ENCODE measurements at regions not wholly inside any gene's neighbourhood (a gene's known extent, or its start where the extent isn't known, plus 50 kb on each side); places are given as distances from the start of the nearest gene placed in this dataset.
"Not testable (repeated sequence)": the region's sequence is repeated elsewhere in the genome, so short reads cannot be mapped to it uniquely, and the experiment has no call there.

GRCh38 chr17:83199500-83200201 lies 120.2 kb downstream of the METRNL start:
- Histone ChIP-seq H3K4me3 (ENCODE audit: low read depth in 1 of 2, low read length in 2 of 2) (peak overlapping the region in 1 of 2 donors; percentile 0), H3K9ac (ENCODE audit: low read depth in 1 of 2, low read length in 2 of 2) (peak overlapping the region; percentile 9 to 47), H3K27me3 (ENCODE audit: control insufficient read depth in 1 of 2, insufficient read depth in 2 of 2, low read length in 2 of 2) (no peaks in the 10 kb centered on the region), H3K4me1 (ENCODE audit: control insufficient read depth in 1 of 2, insufficient read depth in 2 of 2, low read length in 2 of 2) (peaks cover 10 to 21% of the 10 kb centered on the region in 2 donors), H3K9me3 (ENCODE audit: control insufficient read depth in 1 of 2, low read length in 2 of 2) (no peaks in the 10 kb centered on the region), H3K36me3 (ENCODE audit: control insufficient read depth in 1 of 2, insufficient read depth in 2 of 2, low read length in 2 of 2) (no peaks in the 10 kb centered on the region), H3K27ac (ENCODE audit: low read depth, low read length) (peak overlapping the region; percentile 68)

DNA sequence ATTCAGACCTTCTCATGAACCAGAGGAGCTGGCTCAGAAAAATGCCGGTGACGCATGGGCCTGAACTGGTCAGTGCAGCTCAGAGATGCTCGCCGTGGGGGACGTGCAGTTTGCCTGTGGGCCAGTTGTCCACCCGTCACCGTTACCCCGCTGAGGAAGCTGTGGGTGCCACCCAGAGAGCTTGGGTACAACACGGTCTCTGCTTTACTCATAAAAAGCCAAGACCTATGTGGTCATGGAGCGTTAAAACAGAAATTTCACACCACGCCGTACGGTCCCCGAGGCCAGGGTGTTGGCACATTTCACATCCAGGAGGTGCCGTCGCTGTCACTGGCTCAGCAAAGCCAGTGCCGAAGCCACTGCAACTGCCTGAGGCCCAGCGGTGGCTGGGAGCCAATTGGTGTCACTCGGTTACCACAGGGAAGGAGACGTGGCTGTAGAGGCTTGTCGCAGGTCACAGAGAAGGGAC lies 120.9 kb downstream of the METRNL start:
- no peak overlapping the region for H3K4me3 ChIP-seq (ENCODE audit: low read depth in 1 of 2, low read length in 2 of 2)
- peaks cover 10 to 21% of the 10 kb centered on the region in 2 donors for H3K4me1 ChIP-seq (ENCODE audit: control insufficient read depth in 1 of 2, insufficient read depth in 2 of 2, low read length in 2 of 2)
- peak overlapping the region; percentile 9 to 47 for H3K9ac ChIP-seq (ENCODE audit: low read depth in 1 of 2, low read length in 2 of 2)
- H3K27ac ChIP-seq (ENCODE audit: low read depth, low read length) = peak overlapping the region; percentile 60
- H3K36me3 ChIP-seq (ENCODE audit: control insufficient read depth in 1 of 2, insufficient read depth in 2 of 2, low read length in 2 of 2) = no peaks in the 10 kb centered on the region
- no peaks in the 10 kb centered on the region for H3K9me3 ChIP-seq (ENCODE audit: control insufficient read depth in 1 of 2, low read length in 2 of 2)
- H3K27me3 ChIP-seq (ENCODE audit: control insufficient read depth in 1 of 2, insufficient read depth in 2 of 2, low read length in 2 of 2) = no peaks in the 10 kb centered on the region

- Histone ChIP-seq H3K27me3 (ENCODE audit: control insufficient read depth in 1 of 2, insufficient read depth in 2 of 2, low read length in 2 of 2) (no peaks in the 10 kb centered on the region), H3K4me3 (ENCODE audit: low read depth in 1 of 2, low read length in 2 of 2) (no peak overlapping the region), H3K36me3 (ENCODE audit: control insufficient read depth in 1 of 2, insufficient read depth in 2 of 2, low read length in 2 of 2) (no peaks in the 10 kb centered on the region), H3K27ac (ENCODE audit: low read depth, low read length) (peak overlapping the region; percentile 60), H3K9me3 (ENCODE audit: control insufficient read depth in 1 of 2, low read length in 2 of 2) (no peaks in the 10 kb centered on the region), H3K4me1 (ENCODE audit: control insufficient read depth in 1 of 2, insufficient read depth in 2 of 2, low read length in 2 of 2) (peaks cover 10 to 21% of the 10 kb centered on the region in 2 donors), H3K9ac (ENCODE audit: low read depth in 1 of 2, low read length in 2 of 2) (peak overlapping the region; percentile 9 to 47)
Observed at GRCh38 chr17:83200751-83201150, 121.3 kb downstream of the METRNL start.

- no peak overlapping the region for H3K4me3 ChIP-seq (ENCODE audit: low read depth in 1 of 2, low read length in 2 of 2)
- H3K27ac ChIP-seq (ENCODE audit: low read depth, low read length) = no peak overlapping the region
- no peaks in the 10 kb centered on the region for H3K9me3 ChIP-seq (ENCODE audit: control insufficient read depth in 1 of 2, low read length in 2 of 2)
- H3K27me3 ChIP-seq (ENCODE audit: control insufficient read depth in 1 of 2, insufficient read depth in 2 of 2, low read length in 2 of 2) = no peaks in the 10 kb centered on the region
- H3K4me1 ChIP-seq (ENCODE audit: control insufficient read depth in 1 of 2, insufficient read depth in 2 of 2, low read length in 2 of 2) = peaks cover 10 to 21% of the 10 kb centered on the region in 2 donors
- peak overlapping the region in 1 of 2 donors; percentile 9 for H3K9ac ChIP-seq (ENCODE audit: low read depth in 1 of 2, low read length in 2 of 2)
- H3K36me3 ChIP-seq (ENCODE audit: control insufficient read depth in 1 of 2, insufficient read depth in 2 of 2, low read length in 2 of 2) = no peaks in the 10 kb centered on the region
Observed at GRCh38 chr17:83201206-83202001, 122.0 kb downstream of the METRNL start.

DNA sequence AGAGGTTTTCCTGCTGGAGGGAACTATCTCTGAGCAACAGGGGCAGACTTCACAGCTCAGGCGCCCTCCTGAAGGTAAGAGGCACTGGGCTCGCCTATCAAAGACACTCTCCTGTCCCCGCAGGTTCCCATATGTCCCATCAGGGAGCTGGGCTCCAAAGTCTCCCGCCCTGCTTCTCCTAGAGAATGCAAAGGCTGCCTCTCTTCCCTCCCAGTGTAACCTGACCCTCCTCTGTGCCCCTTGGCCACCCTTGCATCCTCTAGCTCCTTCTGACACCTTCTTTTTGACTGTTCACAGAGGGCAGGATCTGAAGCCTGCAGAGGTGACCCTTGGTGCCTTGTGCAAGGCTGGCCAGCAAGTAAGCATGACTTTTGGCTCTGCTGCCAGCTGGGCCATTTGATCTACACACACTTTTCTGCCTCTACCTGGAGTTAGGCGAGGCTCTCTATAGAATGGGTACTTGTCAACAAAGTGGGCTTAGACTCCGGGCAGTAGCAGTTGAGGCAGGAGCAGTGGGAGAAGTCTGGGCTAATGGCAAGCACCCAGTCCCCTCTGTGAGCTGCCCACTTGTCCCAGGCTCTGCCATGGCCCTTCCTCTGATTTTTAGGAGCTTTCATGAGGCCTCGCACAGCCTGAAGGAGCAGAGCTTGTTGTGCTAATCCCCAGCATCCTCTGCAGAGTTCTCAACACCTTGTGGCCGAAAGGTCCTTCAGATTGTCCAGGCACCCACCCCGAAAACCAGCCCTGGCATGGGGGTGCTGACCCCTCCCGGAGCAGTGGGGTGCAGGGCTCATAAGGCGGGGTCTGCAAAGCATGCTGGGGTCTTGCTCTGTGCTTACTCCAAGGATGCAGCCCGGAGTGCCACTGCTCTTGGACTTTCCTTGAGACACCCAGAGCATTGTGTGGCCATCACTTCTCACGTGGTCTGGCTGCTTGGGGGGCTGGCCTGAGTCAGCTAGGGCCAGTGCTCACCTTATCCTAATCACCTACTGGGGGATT lies 122.9 kb downstream of the METRNL start:
- peaks cover 10 to 21% of the 10 kb centered on the region in 2 donors for H3K4me1 ChIP-seq (ENCODE audit: control insufficient read depth in 1 of 2, insufficient read depth in 2 of 2, low read length in 2 of 2)
- no peaks in the 10 kb centered on the region for H3K27me3 ChIP-seq (ENCODE audit: control insufficient read depth in 1 of 2, insufficient read depth in 2 of 2, low read length in 2 of 2)
- H3K9me3 ChIP-seq (ENCODE audit: control insufficient read depth in 1 of 2, low read length in 2 of 2) = no peaks in the 10 kb centered on the region
- no peak overlapping the region for H3K9ac ChIP-seq (ENCODE audit: low read depth in 1 of 2, low read length in 2 of 2)
- H3K36me3 ChIP-seq (ENCODE audit: control insufficient read depth in 1 of 2, insufficient read depth in 2 of 2, low read length in 2 of 2) = no peaks in the 10 kb centered on the region
- no peak overlapping the region for H3K27ac ChIP-seq (ENCODE audit: low read depth, low read length)
- H3K4me3 ChIP-seq (ENCODE audit: low read depth in 1 of 2, low read length in 2 of 2) = no peak overlapping the region

GRCh38 chr17:83203073-83203471 lies 123.7 kb downstream of the METRNL start:
- no peaks in the 10 kb centered on the region for H3K36me3 ChIP-seq (ENCODE audit: control insufficient read depth in 1 of 2, insufficient read depth in 2 of 2, low read length in 2 of 2)
- H3K27me3 ChIP-seq (ENCODE audit: control insufficient read depth in 1 of 2, insufficient read depth in 2 of 2, low read length in 2 of 2) = no peaks in the 10 kb centered on the region
- no peak overlapping the region for H3K27ac ChIP-seq (ENCODE audit: low read depth, low read length)
- H3K9ac ChIP-seq (ENCODE audit: low read depth in 1 of 2, low read length in 2 of 2) = no peak overlapping the region
- no peaks in the 10 kb centered on the region for H3K9me3 ChIP-seq (ENCODE audit: control insufficient read depth in 1 of 2, low read length in 2 of 2)
- H3K4me3 ChIP-seq (ENCODE audit: low read depth in 1 of 2, low read length in 2 of 2) = no peak overlapping the region
- H3K4me1 ChIP-seq (ENCODE audit: control insufficient read depth in 1 of 2, insufficient read depth in 2 of 2, low read length in 2 of 2) = peaks cover 10 to 21% of the 10 kb centered on the region in 2 donors

DNA sequence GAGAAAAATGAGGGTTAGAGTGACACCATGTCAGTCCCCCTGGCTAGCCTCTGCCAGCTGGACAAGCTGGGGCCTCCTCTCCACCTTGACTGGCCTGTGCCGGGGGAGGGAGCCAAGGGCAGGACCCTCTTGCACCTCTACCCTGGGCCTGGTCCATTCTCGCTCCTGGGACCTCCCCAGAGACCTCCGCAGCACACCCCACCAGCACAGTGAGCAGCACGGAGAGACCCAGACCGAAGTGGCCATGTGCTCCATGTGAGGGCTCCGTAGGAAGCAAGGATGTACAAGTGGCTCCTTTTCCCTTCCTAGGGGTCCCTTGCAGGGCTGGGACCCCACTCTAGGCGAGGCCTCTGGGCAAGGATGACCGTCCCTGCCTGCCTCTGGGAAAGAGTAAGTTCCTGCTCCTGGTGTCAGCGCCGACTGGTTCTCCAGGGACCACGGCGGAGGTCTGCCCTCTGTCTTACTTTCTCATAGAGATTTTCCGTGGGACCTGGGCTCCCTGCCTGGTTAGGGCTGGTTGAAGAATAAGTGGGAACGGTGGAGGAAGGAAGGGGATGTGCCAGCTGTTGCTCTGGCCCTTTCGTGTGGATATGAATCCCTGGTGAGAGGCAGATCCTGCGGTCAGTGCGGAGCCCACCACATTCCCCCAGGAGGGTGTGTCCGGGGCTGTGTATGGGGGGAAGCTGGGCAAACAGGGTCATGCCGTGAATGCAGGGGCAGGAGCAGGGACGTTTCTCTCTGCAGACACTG lies 124.2 kb downstream of the METRNL start:
- Histone ChIP-seq H3K4me1 (ENCODE audit: control insufficient read depth in 1 of 2, insufficient read depth in 2 of 2, low read length in 2 of 2) (peaks cover 8 to 21% of the 10 kb centered on the region in 2 donors), H3K27me3 (ENCODE audit: control insufficient read depth in 1 of 2, insufficient read depth in 2 of 2, low read length in 2 of 2) (no peaks in the 10 kb centered on the region), H3K27ac (ENCODE audit: low read depth, low read length) (peak overlapping the region; percentile 42), H3K9me3 (ENCODE audit: control insufficient read depth in 1 of 2, low read length in 2 of 2) (no peaks in the 10 kb centered on the region), H3K9ac (ENCODE audit: low read depth in 1 of 2, low read length in 2 of 2) (no peak overlapping the region), H3K4me3 (ENCODE audit: low read depth in 1 of 2, low read length in 2 of 2) (no peak overlapping the region), H3K36me3 (ENCODE audit: control insufficient read depth in 1 of 2, insufficient read depth in 2 of 2, low read length in 2 of 2) (no peaks in the 10 kb centered on the region)

GRCh38 chr17:83204230-83204725 lies 124.9 kb downstream of the METRNL start:
- peaks cover 7 to 21% of the 10 kb centered on the region in 2 donors for H3K4me1 ChIP-seq (ENCODE audit: control insufficient read depth in 1 of 2, insufficient read depth in 2 of 2, low read length in 2 of 2)
- no peaks in the 10 kb centered on the region for H3K36me3 ChIP-seq (ENCODE audit: control insufficient read depth in 1 of 2, insufficient read depth in 2 of 2, low read length in 2 of 2)
- no peak overlapping the region for H3K27ac ChIP-seq (ENCODE audit: low read depth, low read length)
- no peak overlapping the region for H3K9ac ChIP-seq (ENCODE audit: low read depth in 1 of 2, low read length in 2 of 2)
- H3K4me3 ChIP-seq (ENCODE audit: low read depth in 1 of 2, low read length in 2 of 2) = no peak overlapping the region
- no peaks in the 10 kb centered on the region for H3K9me3 ChIP-seq (ENCODE audit: control insufficient read depth in 1 of 2, low read length in 2 of 2)
- no peaks in the 10 kb centered on the region for H3K27me3 ChIP-seq (ENCODE audit: control insufficient read depth in 1 of 2, insufficient read depth in 2 of 2, low read length in 2 of 2)

DNA sequence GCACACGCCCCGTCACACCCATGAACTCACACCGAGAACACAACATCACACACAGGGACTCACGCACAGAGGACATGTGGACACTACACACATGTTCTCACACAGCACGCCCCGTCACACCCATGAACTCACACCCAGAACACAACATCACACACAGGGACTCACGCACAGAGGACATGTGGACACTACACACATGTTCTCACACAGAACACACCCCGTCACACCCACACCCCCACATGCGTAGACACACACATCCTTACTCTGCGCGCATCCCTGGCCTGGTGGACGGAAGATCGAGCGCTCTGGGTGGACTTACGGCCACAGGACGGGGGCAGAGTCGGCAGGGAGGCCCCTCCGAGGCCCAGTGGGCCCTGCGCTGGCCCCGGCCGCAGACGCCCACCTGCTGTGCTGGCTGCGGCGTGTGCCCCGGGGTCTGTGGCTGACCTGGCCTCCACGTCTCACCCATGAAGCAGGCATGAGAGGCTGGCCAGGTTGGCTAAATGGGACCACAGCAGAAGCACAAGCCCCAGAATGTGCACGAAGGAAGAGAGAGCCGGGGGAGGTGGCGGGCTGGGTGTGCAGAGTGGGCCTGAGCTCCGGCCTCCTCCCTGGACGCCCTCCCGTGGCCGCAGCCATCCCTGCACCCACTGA lies 125.5 kb downstream of the METRNL start:
- H3K36me3 ChIP-seq (ENCODE audit: control insufficient read depth in 1 of 2, insufficient read depth in 2 of 2, low read length in 2 of 2); H3K9me3 ChIP-seq (ENCODE audit: control insufficient read depth in 1 of 2, low read length in 2 of 2); H3K27ac ChIP-seq (ENCODE audit: low read depth, low read length); H3K27me3 ChIP-seq (ENCODE audit: control insufficient read depth in 1 of 2, insufficient read depth in 2 of 2, low read length in 2 of 2); H3K4me3 ChIP-seq (ENCODE audit: low read depth in 1 of 2, low read length in 2 of 2); H3K9ac ChIP-seq (ENCODE audit: low read depth in 1 of 2, low read length in 2 of 2): not testable (repeated sequence)
- H3K4me1 ChIP-seq (ENCODE audit: control insufficient read depth in 1 of 2, insufficient read depth in 2 of 2, low read length in 2 of 2) = peaks cover 7 to 21% of the 10 kb centered on the region in 2 donors

Data from duodenal mucosa (tissue), 2 donors.